ENCODE measurements at regions not wholly inside any gene's neighbourhood (a gene's known extent, or its start where the extent isn't known, plus 50 kb on each side); places are given as distances from the start of the nearest gene placed in this dataset.

- Histone ChIP-seq H3K4me3 (no peak overlapping the region), H3K9me3 (no peaks in the 10 kb centered on the region), H3K36me3 (no peaks in the 10 kb centered on the region), H3K4me1 (replicated peaks) (no peaks in the 10 kb centered on the region), H3K27ac (no peak overlapping the region), H3K27me3 (replicated peaks; ENCODE audit: insufficient read depth) (no peaks in the 10 kb centered on the region)
- DNase-seq (ENCODE audit: low spot score): no peak
- WGBS: 83% methylated on average over 1 of the region's 1 CpG
- intact Hi-C loops (cut with DNase I): no loop called here
- TF ChIP-seq CTCF (IDR thresholded peaks at IDR 0.05) (no peak), POLR2A (IDR thresholded peaks at IDR 0.05) (no peak), POLR2AphosphoS5 (IDR thresholded peaks at IDR 0.05) (no peak)
These were observed 1388.6 kb downstream of the TECRL start for GRCh38 chr4:63020661-63021060.

- no peak for DNase-seq (ENCODE audit: low spot score)
- Histone ChIP-seq H3K27ac (no peak overlapping the region), H3K4me3 (no peak overlapping the region), H3K9me3 (no peaks in the 10 kb centered on the region), H3K27me3 (replicated peaks; ENCODE audit: insufficient read depth) (no peaks in the 10 kb centered on the region), H3K36me3 (no peaks in the 10 kb centered on the region), H3K4me1 (replicated peaks) (no peaks in the 10 kb centered on the region)
- intact Hi-C loops (cut with DNase I): no loop called here
- no peak for TF ChIP-seq CTCF (IDR thresholded peaks at IDR 0.05)
- TF ChIP-seq POLR2A (IDR thresholded peaks at IDR 0.05): no peak
- no peak for TF ChIP-seq POLR2AphosphoS5 (IDR thresholded peaks at IDR 0.05)
- WGBS: 89% methylated on average over 2 of the region's 2 CpGs
These were observed 1392.0 kb downstream of the TECRL start for GRCh38 chr4:63017300-63017699.

DNA sequence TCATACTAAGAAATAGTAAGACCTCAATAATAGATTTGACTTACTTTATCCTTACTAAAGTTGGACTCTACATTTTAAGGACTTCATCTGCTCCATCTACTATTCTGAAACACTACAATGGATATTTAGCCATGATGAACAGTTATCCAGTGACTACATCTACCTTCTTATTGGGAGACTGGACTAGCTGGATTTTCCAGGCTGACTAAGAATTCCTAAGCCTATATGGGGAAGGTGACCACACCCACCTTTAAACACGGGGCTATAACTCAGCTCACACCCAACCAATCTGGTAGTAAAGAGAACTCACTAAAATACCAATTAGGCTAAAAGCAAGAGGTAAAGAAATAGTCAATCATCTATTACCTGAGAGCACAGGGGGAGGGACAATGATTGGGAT is 1438.4 kb downstream of the TECRL start:
- no peak for TF ChIP-seq CTCF (IDR thresholded peaks at IDR 0.05)
- TF ChIP-seq POLR2A (IDR thresholded peaks at IDR 0.05): no peak
- no peak for TF ChIP-seq POLR2AphosphoS5 (IDR thresholded peaks at IDR 0.05)
- Histone ChIP-seq H3K4me3 (no peak overlapping the region), H3K27ac (no peak overlapping the region), H3K27me3 (replicated peaks; ENCODE audit: insufficient read depth) (no peaks in the 10 kb centered on the region), H3K9me3 (no peaks in the 10 kb centered on the region), H3K36me3 (no peaks in the 10 kb centered on the region), H3K4me1 (replicated peaks) (no peaks in the 10 kb centered on the region)
- 39% methylated on average over 1 of the region's 1 CpG for WGBS
- intact Hi-C loops (cut with DNase I): no loop called here
- DNase-seq (ENCODE audit: low spot score): no peak

DNA sequence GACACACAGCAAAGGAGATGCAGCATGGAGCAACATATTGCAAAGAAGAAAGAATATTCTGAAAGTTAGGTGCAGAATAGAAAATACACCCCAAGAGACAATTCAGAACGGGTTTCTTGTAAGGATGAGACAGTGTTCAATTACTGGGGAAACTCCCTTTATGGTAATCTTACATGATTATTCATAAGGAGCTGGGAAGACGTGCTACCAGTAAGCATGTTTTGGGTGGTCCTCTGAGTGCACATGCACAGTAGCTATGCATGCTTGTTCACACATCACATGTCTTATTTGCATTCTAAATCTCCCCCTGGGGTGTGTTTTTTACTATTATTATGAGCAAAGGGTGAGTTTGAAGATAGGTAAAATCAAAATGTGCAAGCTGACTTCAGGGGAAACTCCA is 1448.8 kb downstream of the TECRL start:
- Histone ChIP-seq H3K4me3 (no peak overlapping the region), H3K9me3 (no peaks in the 10 kb centered on the region), H3K27me3 (replicated peaks; ENCODE audit: insufficient read depth) (no peaks in the 10 kb centered on the region), H3K36me3 (no peaks in the 10 kb centered on the region), H3K4me1 (replicated peaks) (no peaks in the 10 kb centered on the region), H3K27ac (no peak overlapping the region)
- DNase-seq (ENCODE audit: low spot score): no peak
- 59% methylated on average over 2 of the region's 2 CpGs for WGBS
- no peak for TF ChIP-seq POLR2A (IDR thresholded peaks at IDR 0.05)
- no peak for TF ChIP-seq CTCF (IDR thresholded peaks at IDR 0.05)
- TF ChIP-seq POLR2AphosphoS5 (IDR thresholded peaks at IDR 0.05): no peak
- intact Hi-C loops (cut with DNase I): no loop called here

DNA sequence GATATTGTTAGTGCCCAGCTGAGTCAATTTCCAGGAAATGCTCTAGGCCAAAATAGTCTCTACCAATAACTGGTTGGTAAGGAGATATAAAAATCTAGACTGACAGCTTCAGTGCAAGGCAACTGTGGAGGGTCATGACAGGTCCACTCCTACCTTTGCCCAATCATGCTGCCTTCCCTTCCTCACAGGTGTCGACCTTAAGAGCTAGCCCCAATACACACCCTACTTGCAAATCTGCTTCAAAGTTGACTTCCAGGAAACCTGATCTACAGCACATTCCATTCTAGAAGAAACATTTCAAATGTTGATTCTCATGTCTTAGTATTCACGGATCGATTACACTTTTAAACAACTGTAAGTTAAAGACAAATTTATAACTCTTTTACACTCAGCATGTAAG is 1455.5 kb downstream of the TECRL start:
- Histone ChIP-seq H3K4me3 (no peak overlapping the region), H3K36me3 (no peaks in the 10 kb centered on the region), H3K4me1 (replicated peaks) (no peaks in the 10 kb centered on the region), H3K27ac (no peak overlapping the region), H3K9me3 (no peaks in the 10 kb centered on the region), H3K27me3 (replicated peaks; ENCODE audit: insufficient read depth) (no peaks in the 10 kb centered on the region)
- WGBS: 35% methylated on average over 3 of the region's 3 CpGs
- intact Hi-C loops (cut with DNase I): no loop called here
- TF ChIP-seq POLR2A (IDR thresholded peaks at IDR 0.05): no peak
- no peak for TF ChIP-seq CTCF (IDR thresholded peaks at IDR 0.05)
- TF ChIP-seq POLR2AphosphoS5 (IDR thresholded peaks at IDR 0.05): no peak
- no peak for DNase-seq (ENCODE audit: low spot score)

Measured in prostate gland (tissue), 2 donors.